HG03064 (cell line): ENCODE measurements at regions not wholly inside any gene's neighbourhood (a gene's known extent, or its start where the extent isn't known, plus 50 kb on each side); places are given as distances from the start of the nearest gene placed in this dataset.

Experiments used
- ATAC-seq: cut with Tn5 transposase; IDR thresholded peaks from one replicate; pipeline ENCODE4 v1.9.1; 2021; ENCODE audit warnings: low read depth; ENCODE audit not compliant: unreplicated experiment

DNA sequence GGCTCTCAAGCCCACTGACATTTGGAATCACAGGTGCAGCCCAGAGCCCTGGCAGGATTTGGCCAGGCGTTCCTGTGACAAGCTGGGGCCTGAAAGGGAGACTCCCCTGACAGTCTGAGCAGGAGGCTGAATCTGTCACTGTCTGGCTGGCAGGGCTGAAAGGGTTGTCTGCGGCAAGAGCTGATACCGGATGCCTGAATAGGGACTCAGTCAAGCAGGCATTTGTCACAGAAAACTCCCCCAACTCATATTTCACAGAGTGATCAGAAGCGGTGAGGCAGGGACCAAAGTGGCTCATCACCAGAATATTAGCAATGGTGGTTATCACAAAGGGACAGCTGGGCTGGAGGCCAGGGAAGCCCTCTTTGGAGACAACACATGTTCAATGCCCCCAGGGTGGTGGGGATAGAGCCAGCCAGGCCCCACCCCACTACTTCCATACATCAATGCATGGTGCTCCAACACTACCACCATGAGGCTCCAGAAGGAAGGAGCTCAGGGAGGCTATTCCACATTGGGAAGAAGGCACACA is 295.5 kb downstream of the DTWD2 start:
- no peak for ATAC-seq

DNA sequence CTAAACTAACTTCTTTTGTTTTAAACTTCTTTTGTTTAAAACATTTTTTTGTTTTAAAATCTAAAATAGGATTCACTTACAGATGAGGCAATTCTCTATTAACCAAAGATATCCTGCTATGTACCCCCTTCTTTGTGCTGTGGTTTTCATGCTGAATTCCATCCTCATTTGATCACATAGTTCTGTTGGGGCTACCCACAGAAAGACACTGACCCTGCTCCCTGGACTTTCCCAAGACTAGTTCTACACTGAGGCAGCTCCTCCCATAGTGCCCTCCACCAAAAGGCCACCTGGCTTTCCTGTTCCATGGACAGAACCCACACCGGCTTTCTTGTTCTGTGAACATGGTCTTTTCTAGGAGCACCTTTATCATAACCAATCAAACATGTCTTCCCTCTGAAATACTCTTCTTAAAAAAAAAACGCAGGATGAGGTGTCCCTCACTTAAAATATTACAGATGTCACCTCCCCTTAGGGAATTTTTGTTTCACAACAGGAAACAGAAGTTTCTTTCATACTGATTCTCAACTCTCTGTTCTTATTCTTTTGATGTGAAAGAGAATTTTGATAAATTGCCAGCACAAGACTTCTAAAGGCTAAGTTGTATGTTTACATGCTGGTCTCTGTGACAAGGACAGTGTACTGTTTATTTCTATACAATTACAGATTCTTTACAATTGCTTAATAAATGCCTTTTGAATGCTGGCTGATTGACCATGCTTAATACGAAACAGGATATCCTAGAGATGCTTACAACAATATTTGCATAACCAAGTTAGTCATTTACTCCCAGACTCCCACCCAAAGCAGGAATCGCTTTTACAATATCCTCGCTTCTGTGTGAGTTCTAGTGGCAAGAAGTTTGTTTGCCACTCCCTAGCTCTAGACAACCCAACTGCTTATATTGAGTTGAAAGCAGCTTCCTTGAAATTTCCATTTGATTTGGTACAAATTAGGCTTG is 300.4 kb downstream of the DTWD2 start:
- ATAC-seq = no peak

DNA sequence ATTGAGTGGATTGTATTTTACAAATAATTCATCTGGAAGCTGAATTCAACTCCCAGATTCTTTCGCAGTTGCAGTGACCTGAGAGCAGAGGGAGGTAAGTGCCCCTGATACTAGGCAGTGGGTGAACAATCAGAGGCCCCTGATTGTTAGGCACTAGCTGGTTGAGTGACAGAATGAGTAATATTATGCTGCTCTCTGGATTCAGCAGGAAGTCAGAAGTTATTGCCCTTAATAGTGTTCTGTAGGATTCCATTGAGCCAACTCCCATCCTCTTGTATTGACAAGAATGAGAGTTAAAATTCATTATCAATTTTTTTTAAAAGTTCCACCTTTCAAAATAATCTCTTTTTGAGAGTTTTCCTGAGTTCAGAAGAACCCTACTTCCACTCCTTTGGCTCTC is 301.2 kb downstream of the DTWD2 start:
- no peak for ATAC-seq

DNA sequence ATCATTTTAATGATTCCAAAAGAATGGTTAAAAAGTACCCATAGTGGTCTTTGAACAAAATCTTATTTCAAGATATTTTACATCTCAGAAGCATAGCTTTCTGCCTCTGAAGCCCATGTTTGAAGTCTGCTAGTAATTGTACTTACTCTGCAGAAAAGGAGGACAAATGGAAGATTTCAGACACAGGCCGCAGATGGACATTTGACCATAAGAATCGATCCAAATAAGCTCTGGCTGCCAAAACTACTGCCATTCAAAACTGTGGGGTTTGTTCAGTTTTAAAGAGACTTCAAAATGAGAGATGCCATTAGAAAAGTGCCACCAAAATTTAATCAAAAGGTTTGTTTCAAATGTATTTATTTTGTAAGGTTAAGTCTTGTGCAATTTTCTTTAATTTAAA is 306.7 kb downstream of the DTWD2 start:
- no peak for ATAC-seq

DNA sequence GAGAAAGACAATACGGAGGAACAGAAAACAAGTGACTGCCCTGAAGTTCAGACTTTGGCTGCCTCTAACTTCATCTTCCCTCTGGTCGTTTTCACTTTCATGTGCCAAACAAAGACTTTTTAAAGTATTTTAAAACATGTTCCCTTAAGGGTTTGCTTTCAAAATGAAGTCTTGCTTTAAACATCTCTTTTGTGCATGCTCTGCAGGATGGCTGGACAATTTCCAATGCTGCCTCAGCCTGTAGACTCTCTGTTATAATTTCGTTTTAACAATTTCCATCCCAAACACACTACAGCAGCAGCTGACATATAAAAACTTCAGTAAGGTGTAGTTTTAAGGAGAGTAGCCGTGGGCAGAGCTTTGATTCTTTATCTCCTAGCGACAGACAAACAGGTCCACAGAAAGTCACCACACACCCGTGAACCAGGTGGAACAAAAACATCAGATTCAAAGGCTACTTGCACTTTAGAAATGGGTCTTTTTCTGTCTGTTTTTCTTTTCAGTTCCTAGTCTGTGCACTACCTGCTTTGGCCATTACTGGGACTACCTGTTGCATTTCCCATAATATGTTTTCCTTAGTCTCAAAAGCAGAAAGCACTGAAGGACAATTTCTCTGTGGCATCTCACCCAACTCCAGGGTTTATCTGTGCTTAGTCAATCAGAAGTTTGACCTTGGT is 308.9 kb downstream of the DTWD2 start:
- ATAC-seq = no peak

DNA sequence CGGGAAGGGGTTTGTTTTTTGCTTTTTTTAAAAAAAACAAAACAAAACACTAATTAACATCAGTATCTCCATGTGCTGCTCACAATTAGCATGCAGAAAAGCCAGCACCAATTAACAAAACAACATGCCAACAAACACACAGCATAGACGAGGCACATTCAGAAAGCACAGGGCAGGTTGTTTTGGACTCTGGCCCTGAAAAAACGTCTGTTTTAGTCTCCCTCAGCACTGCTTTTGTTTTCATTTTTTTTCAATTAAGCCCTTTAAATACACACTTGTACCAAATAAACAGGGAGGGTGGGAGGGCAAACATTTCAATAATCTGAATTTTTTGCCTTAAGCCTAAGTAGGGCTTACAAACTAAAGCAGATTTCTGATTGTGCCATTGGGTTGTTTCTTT is 309.6 kb downstream of the DTWD2 start:
- no peak for ATAC-seq

DNA sequence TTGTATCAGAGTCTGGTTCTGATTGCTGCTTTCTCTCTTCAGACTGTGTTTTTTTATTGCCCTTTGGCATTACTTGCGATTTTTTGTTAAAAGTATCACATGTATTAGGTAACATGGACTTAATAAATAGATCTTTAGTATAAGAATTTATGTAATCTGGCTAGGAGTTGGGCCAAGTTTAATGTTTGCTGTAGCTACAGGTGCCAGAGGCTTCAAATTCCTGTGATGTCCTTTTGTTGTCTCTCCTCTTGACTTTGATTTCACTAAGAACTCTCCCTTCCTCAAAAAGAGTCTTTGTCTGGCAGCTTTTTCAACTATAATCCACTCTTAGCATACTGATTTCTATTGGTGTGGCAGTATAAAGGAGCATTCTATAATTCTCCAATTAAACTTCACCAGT is 313.1 kb downstream of the DTWD2 start:
- ATAC-seq = no peak

DNA sequence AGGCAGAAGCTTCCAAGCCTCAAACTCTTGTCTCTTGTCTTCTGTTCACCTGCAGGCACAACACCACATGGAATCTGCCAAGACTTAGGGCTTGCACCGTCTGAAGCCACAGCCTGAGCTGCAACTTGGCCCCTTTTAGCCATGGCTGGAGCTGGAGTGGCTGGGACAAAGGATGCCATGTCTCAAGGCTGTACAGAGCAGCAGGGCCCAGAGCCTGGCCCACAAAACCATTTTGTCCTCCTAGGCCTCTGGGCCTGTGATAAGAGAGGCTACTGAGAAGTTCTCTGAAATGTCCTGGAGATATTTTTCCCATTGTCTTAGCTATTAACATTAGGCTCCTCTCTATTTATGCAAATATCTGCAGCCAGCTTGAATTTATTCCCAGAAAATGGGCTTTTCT is 330.8 kb downstream of the DTWD2 start:
- ATAC-seq = no peak

DNA sequence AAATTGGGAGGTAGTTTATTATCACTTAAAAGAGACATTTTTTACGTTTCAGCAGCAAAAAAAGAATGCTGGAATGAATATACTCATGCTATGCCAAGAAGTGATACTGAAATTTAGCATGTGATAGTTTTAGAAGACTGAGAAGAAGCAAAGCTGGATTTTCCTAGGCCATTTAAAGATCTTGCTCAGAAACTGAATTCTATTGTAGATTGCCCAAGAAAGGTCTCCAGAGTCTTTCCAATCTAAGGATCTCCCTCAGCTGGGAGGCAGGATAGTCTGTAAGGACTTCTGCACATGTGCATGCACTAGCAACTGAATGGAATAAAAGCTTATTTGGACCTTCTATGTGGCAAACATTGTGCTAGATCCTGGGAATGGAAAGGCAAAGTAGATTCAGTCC is 334.5 kb downstream of the DTWD2 start:
- no peak for ATAC-seq

DNA sequence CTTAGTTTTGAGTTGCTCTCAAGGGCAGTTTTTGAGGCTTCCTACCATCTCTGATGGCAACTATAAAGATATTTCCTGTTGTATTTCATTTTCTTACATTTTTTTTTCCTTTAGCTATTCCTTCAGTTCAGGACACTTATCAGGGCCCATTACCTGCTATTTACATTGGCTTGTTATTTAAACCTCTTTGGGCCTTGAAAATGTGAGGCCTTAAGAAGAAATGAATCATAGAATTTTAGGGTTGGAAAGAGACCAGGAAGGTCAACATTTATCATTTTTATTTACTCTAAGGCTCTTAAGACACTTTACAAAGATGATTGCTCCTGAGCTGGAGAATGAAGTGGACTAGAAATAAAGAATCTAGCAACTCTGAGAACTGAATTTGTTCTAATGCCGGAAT is 335.2 kb downstream of the DTWD2 start:
- no peak for ATAC-seq

DNA sequence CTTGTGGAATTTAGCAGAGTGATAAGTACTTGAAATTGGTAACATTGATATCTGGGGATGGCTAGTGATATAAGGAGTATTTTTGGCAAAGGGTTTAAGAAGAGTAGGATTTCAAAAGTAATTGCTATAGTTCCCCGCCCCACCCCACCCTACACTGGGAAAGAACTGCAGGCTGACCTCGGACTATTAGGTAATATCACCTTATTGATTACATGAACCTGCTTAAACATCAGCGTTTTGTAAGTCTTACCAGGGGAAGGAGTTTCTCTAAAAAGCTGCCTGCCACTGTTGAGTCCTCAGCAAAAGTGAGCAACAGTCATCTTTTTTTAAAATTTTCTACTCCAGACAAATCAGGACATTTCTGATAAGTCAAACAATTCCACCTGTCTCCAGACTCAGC is 337.3 kb downstream of the DTWD2 start:
- ATAC-seq = no peak

DNA sequence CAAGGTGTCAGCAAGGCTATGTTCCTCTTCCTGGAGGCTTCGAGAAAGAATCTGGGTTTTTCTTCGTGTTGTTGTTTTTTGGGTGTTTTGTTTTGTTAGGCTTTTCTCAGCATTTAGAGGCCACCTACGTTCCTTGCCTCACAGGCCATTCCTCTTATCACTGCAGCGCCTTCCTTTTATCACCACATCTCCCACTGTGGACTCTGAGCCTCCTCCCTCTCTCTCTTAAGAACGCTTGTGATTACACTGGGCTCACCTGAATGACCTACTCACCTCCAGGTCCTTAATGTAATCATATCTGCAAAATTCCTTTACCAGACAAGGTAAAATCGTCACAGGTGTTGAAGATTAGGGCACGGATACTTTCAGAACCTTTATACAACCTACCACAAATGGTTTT is 340.8 kb downstream of the DTWD2 start:
- no peak for ATAC-seq

DNA sequence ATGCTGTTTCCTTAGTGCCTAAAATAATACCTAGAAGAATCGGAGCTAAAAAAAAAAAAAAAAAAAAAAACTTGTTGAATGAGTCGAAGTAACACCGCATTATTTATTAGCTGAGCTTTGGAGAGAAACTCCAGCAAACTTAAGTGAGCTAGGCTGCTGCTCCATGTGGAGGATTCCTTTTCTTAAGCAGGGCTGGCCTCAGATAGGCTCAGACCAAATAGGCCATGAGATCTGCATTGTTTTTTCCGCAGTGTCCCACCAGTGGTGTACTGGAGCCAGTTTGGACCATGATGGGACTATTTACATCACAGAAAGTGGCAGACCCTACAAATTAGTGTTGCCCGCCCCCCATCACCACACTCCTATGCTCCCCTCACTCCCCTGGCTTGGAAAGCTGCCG is 341.4 kb downstream of the DTWD2 start:
- ATAC-seq = no peak

DNA sequence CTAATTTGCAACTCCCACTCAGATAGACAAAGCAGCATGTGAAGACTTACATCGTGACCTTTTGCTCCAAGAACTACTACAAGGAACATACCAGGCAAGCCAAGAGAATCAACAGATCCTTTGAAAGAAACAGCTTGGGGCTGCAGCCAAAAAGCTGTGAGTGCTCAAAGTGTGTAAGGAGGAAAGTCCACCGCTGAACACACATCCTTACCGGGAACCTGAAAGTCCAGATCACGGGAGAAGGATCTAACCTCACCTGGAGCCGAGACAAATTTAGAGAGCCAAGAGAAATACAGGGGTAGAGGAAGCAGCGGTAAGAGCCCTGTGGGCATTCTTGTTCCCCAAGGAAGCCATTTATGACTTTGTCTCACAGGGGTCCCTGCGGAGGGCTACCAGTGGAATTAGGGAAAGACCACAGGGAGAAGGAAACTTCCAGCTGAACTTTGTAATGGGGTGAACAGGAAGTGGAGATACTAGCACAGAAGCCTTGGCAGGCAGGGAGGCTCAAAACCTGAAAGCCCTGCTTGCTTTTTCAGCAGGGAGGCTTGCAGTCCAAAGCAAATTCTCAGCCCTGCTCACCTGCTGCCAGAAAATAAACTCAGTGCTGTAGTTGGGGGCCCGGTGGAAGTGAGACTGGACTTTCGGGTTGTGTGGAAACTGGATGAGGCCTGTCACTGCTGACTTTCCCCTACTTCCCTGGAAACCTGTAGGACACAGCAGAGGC is 350.2 kb downstream of the DTWD2 start:
- ATAC-seq = no peak

DNA sequence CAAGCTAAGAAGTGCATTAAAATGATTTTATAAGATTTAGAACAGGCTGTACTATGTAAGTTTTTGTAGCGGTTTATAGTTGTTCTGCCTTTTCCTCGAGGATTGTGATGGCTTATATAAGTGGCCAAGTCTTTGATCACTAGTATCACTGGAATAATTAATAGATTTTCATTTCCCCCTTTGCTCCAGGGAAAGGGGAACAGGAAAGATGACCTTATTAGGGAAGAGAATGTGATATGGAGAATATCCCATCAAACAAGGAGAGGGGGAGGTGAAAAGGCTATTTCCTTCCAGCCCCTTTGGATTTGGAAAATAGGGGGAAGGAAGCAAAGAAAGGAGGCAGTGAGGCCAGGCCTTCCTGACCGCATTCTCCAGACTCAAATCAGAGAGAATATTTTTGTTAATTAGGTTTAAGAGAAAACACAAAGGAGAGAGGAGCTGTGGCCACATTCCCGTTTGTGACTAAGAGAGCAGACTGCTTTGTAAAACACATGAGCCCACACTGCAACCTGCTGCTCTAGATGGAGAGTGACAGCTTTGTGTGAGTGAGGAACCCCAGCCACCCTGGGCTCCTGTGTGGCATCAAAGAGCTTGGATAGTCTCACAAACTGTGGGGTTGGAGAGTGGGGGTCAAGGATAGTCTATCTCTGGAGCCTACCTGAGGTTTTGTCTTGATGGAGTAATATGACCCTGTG is 359.5 kb downstream of the DTWD2 start:
- no peak for ATAC-seq

DNA sequence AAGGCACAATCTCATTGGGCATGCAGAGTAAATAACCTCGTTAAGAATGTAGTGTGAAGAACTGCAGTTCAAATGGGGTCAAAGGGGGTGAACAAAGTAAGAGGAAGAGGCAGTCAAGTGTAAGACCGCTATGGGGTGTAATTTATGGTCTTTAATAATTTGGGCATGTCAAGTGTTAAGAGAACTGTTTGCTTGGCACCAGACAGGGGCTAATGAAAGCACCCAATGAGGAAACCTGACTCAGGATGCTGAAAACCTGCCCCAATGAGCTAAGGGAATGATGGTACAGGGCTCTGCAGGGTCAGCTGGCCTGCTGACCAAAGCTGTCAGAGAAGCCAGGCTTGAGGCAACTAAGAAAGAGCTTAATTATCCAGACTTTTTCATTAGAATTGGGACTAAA is 368.1 kb downstream of the DTWD2 start:
- no peak for ATAC-seq

DNA sequence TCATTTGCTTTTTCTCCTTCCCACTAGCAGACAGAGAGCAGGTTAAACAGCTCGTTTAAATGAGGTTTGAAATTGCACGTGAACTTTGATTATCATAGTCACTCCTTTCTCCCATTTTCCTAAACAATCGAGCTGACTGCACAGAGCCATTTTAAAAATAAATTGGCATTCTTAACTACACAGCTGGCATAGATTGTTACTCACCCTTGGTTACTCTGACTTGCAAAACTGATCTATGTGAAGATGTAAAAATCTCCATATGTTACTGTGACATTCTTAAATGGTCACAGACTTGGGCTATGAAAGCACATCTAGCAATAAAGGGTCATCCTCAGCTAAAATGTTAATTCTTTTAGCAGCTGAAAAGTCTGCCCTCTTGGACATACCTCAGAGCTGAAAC is 368.5 kb downstream of the DTWD2 start:
- ATAC-seq = no peak

DNA sequence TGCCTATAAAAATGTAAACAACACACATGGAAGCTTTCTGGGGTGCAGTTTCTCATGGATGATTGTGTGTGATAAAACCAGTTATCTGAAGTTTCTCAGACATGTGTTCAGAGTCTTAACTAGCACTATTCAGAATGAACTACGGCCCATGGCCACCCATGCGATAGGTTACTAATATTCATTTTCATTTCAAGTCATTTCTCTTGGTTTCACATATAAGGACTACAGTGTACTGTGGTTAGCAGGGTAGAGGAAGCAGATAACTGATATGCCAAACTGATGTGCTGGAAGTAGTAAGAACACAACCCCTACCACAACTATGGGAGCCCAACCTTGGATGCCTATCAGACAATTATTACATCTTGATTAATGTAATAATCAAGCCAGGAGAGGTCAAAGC is 372.1 kb downstream of the DTWD2 start:
- ATAC-seq = no peak

DNA sequence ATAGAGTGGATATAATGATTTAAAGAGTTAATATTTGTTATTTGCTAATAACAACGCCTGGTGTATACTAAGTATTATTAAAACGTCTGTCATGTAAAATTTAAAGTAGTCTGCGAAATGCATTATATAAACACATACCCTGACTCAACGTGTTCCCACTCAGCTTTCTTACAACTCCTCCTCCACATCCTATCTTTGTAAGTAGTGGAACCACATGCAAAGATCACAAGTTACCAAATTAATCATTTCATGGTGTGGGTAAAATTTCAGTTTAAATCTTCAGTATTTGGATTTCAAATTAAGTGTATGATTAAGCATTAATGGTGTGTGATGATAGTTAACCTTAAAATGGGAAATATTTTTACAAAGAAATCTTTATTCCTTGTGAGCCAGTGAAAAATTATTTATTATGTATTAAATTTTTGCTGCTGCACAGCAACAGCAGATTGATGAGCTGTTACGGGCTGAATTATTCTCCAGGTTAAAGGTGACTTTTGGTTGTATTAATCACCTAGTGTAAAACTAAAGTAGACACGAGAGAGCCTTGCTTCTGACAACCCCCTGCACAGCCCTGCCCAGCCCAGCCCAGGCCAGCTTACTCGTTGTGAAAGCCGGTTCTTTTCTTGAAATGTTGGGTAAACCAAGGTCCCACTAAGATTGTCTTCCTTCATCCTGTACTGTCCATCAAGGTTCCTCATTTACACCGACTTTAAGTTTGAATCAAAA is 373.5 kb downstream of the DTWD2 start:
- no peak for ATAC-seq
